Fibroblast of villous mesenchyme (primary cell): ENCODE measurements at regions not wholly inside any gene's neighbourhood (a gene's known extent, or its start where the extent isn't known, plus 50 kb on each side); places are given as distances from the start of the nearest gene placed in this dataset.

Source experiments
- DNase-seq: peaks from one replicate; pipeline ENCODE4 v3.0.0-alpha.2; 2010; ENCODE audit warnings: low read depth
- H3K4me3 ChIP-seq: 2 replicates; pipeline ENCODE4 v1.5.1; 2011; ENCODE audit warnings: low read depth, mild to moderate bottlenecking, low read length
- CTCF ChIP-seq: IDR thresholded peaks from 2 replicates; pipeline ENCODE4 v1.5.1; 2012; ENCODE audit warnings: low read depth, mild to moderate bottlenecking, low read length; ENCODE audit not compliant: insufficient read depth

DNA sequence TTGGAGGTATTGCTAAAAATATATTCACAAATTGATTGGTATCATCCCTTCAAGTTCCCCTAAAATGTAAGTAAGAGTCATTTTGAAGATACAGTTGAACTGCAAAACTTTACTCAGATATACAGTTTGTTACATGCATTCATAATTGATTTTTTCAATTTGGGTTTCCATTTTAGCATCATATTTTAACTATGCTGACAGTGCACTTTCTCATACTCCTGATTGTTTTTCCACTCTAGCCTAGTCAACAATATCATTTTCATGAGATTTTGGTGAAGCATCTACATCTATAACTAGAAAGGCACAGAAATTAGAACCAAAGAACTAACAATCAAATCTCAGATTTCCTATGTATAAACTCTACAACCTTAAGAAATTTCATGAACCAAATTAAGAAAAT is 2850.4 kb upstream of the PCDH20 start:
- DNase-seq = no peak
- TF ChIP-seq CTCF = no peak
- H3K4me3 ChIP-seq = no peak overlapping the region

- DNase-seq = no peak
- no peak for TF ChIP-seq CTCF
- H3K4me3 ChIP-seq = no peak overlapping the region
Measured at GRCh38 chr13:64263285-64263684, 2847.6 kb upstream of the PCDH20 start.

DNA sequence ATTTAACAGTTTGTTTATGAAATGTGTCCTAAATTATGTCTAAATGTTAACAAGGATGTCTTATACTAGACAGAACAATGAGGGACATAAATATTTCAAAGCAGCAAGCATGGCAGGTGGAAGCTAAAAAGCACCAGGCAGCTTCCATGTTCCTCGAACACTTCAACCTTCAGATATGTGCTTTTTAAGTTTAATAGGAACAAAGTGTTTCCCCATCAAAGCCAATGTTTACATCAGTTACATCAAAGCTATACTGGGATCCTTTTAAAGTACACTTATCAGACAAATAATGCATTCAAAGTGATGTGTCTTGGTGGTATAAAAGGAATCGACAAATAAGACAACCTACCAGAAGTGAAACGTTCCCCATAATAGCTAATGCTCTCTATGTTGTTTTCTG is 2841.1 kb upstream of the PCDH20 start:
- no peak for TF ChIP-seq CTCF
- no peak for DNase-seq
- H3K4me3 ChIP-seq = no peak overlapping the region

DNA sequence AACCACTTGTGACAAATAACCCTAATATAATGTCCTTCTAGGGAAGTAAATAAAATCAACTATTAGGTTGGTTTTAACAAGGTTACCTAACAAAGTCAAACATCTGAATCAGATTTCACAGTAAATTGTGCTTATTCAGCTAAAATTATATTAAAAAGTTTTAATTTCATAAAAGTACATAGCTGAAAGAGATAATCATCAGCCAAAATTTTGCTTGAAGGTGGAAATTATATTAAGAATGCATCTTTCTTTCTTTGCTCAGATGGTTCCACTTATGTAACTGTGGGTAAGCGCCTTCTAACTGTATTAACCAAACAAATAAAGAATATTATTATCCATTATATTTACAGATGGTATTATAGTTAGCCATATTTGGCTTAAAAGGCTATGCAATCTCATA is 2840.3 kb upstream of the PCDH20 start:
- H3K4me3 ChIP-seq = no peak overlapping the region
- TF ChIP-seq CTCF = no peak
- DNase-seq = no peak

DNA sequence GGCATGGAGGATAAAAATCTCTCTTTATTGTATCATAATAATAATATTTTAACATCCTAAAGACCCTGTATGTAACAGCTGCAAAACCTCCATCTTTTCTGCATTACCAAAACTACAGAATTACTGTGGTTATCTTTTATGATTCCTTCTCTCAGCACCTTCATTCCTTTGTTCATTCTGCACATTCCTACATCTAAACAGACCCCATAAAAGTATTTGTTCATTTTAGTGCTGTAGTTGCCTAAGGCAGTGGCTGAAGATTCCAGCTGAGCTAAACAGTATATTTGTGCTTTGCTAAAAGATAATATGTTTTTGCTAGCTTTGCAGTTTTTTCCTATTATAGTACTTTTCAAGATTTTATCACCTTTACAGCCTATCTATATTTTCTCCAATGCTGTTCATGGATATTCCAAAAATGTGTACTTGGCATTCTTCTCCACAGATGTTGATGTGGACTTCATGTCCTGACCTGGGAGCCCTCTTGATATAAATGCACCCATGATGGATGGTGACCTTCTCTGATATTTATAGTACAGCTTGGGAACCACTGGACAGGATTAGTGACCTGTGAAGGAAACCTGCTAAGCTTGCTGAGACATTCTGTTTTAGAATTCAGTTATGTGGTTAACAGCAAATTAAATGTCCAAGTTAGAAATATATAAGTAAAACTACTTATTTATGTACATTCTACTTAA is 2832.9 kb upstream of the PCDH20 start:
- peak; percentile 2 for DNase-seq

GRCh38 chr13:64239372-64239771 is 2823.7 kb upstream of the PCDH20 start:
- DNase-seq = peak; percentile 4
- TF ChIP-seq CTCF = no peak

More for the DNA sequence above, 2832.9 kb upstream of the PCDH20 start:
- TF ChIP-seq CTCF = no peak
- no peak overlapping the region for H3K4me3 ChIP-seq

GRCh38 chr13:64234255-64234654 is 2818.6 kb upstream of the PCDH20 start:
- DNase-seq = peak; percentile 15
- no peak overlapping the region for H3K4me3 ChIP-seq
- no peak for TF ChIP-seq CTCF

More at GRCh38 chr13:64239372-64239771, 2823.7 kb upstream of the PCDH20 start:
- no peak overlapping the region for H3K4me3 ChIP-seq
